PC-3 (cell line): ENCODE measurements at regions not wholly inside any gene's neighbourhood (a gene's known extent, or its start where the extent isn't known, plus 50 kb on each side); places are given as distances from the start of the nearest gene placed in this dataset.

Source experiments
- ATAC-seq: fragments of 200-7000 bp; cut with Tn5 transposase; 2 replicates; pipeline ENCODE4 v1.9.1; 2020; ENCODE audit warnings: mild to moderate bottlenecking, moderate library complexity
- BruUV-seq: library from RNA; stranded (reverse); fragments of 400-500 nt; replicated peaks from 2 replicates; lab custom pipeline; 2021; lab: Mats Ljungman, UMichigan
- CTCF ChIA-PET: fragments of 300-600 bp; sonication (Branson Sonifier 250); formaldehyde crosslinking; loops from one replicate; lab custom pipeline; 2022; ENCODE audit warnings: antibody characterized with exemption; lab: Charles Lee
- POLR2A ChIA-PET: fragments of 300-600 bp; sonication (Branson Sonifier 250); formaldehyde crosslinking; loops from one replicate; lab custom pipeline; 2022; ENCODE audit warnings: antibody characterized with exemption; ENCODE audit not compliant: unreplicated experiment; lab: Charles Lee
- DNase-seq: peaks from one replicate; pipeline ENCODE4 v3.0.0-alpha.2; 2015
- H2AFZ ChIP-seq: fragments of 300-600 bp; sonication (generic); 2 replicates; pipeline ENCODE4 v1.6.0; 2016; ENCODE audit warnings: antibody characterized with exemption, low read length
- H3F3A ChIP-seq: fragments of 300-600 bp; sonication (generic); one replicate; pipeline ENCODE4 v1.6.0; 2017; ENCODE audit warnings: antibody characterized with exemption, low read length, control low read depth, mild to moderate bottlenecking; ENCODE audit not compliant: unreplicated experiment
- H3K27ac ChIP-seq: fragments of 300-600 bp; sonication (generic); 2 replicates; pipeline ENCODE4 v1.5.1; 2016; ENCODE audit warnings: mild to moderate bottlenecking, low read length
- H3K27me3 ChIP-seq: fragments of 300-600 bp; sonication (generic); 2 replicates; pipeline ENCODE4 v1.6.1; 2016; ENCODE audit warnings: low read length, mixed read lengths
- H3K36me3 ChIP-seq: fragments of 300-600 bp; sonication (generic); 2 replicates; pipeline ENCODE4 v1.6.1; 2016; ENCODE audit warnings: low read depth, mixed run types, low read length, mixed read lengths
- H3K4me1 ChIP-seq: fragments of 300-600 bp; sonication (generic); 2 replicates; pipeline ENCODE4 v1.5.1; 2016; ENCODE audit warnings: low read length; ENCODE audit not compliant: insufficient read depth
- H3K4me2 ChIP-seq: fragments of 300-600 bp; sonication (generic); 2 replicates; pipeline ENCODE4 v1.6.0; 2016; ENCODE audit warnings: low read length
- H3K4me3 ChIP-seq: fragments of 300-600 bp; sonication (generic); 2 replicates; pipeline ENCODE4 v1.5.1; 2016; ENCODE audit warnings: mild to moderate bottlenecking, low read length, mixed read lengths
- H3K79me2 ChIP-seq: fragments of 300-600 bp; sonication (generic); 2 replicates; pipeline ENCODE4 v1.6.1; 2017; ENCODE audit warnings: low read length, mixed read lengths
- H3K9ac ChIP-seq: fragments of 300-600 bp; sonication (generic); 2 replicates; pipeline ENCODE4 v1.6.0; 2016; ENCODE audit warnings: mild to moderate bottlenecking, low read length
- H3K9me2 ChIP-seq: fragments of 300-600 bp; sonication (generic); replicated peaks from 2 replicates; pipeline ENCODE4 v1.6.1; 2016; ENCODE audit warnings: mixed run types, low read length, mixed read lengths
- H3K9me3 ChIP-seq: fragments of 300-600 bp; sonication (generic); 2 replicates; pipeline ENCODE4 v1.6.1; 2016; ENCODE audit warnings: low read length, mixed read lengths
- H4K20me1 ChIP-seq: fragments of 300-600 bp; sonication (generic); 2 replicates; pipeline ENCODE4 v1.6.1; 2016; ENCODE audit warnings: low read length, mixed read lengths
- CTCF ChIP-seq: fragments of 300-600 bp; sonication (generic); conservative IDR thresholded peaks from 2 replicates; pipeline ENCODE4 v1.5.1; 2017; ENCODE audit warnings: antibody characterized with exemption, low read depth, mild to moderate bottlenecking, low read length
- EZH2 ChIP-seq: fragments of 300-600 bp; sonication (generic); IDR thresholded peaks from one replicate; pipeline ENCODE4 v1.6.1; 2017; ENCODE audit warnings: antibody characterized with exemption, mild to moderate bottlenecking, low read length; ENCODE audit not compliant: unreplicated experiment
- EZH2phosphoT487 ChIP-seq: fragments of 300-600 bp; sonication (generic); IDR thresholded peaks from 2 replicates; pipeline ENCODE4 v1.6.1; 2018; ENCODE audit warnings: mild to moderate bottlenecking, antibody characterized with exemption, low read length, borderline replicate concordance
- intact Hi-C: fragments of 100-400 bp; cut with micrococcal nuclease; formaldehyde crosslinking; loops from 2 replicates; pipeline ENCODE4 v1.9.0; 2023

- TF ChIP-seq EZH2phosphoT487: no peak
- TF ChIP-seq CTCF: no peak
- no peaks in the 10 kb centered on the region for H3K79me2 ChIP-seq
- no peak overlapping the region for H3K4me3 ChIP-seq
- CTCF ChIA-PET: no interaction called here
- H3K9me3 ChIP-seq: no peaks in the 10 kb centered on the region
- no peaks in the 10 kb centered on the region for H3K4me1 ChIP-seq
- H3F3A ChIP-seq: no peaks in the 10 kb centered on the region
- intact Hi-C loops: no loop called here
- POLR2A ChIA-PET: no interaction called here
- no peak overlapping the region for H3K4me2 ChIP-seq
- ATAC-seq: no peak
- H3K36me3 ChIP-seq: no peaks in the 10 kb centered on the region
- H2AFZ ChIP-seq: no peak overlapping the region
- H3K9me2 ChIP-seq: no peaks in the 10 kb centered on the region
- no peak overlapping the region for H3K27ac ChIP-seq
- no peak overlapping the region for H3K9ac ChIP-seq
- no TSS peak for BruUV-seq
- H3K27me3 ChIP-seq: no peaks in the 10 kb centered on the region
- H4K20me1 ChIP-seq: no peaks in the 10 kb centered on the region
- DNase-seq: no peak
Observed at GRCh38 chr16:79271583-79271982, 329.0 kb downstream of the MAF start.

- no peaks in the 10 kb centered on the region for H4K20me1 ChIP-seq
- no peak overlapping the region for H2AFZ ChIP-seq
- H3F3A ChIP-seq: no peaks in the 10 kb centered on the region
- H3K36me3 ChIP-seq: no peaks in the 10 kb centered on the region
- ChIA-PET CTCF (no interaction called here), POLR2A (no interaction called here)
- intact Hi-C loops: no loop called here
- ATAC-seq (no peak), DNase-seq (no peak)
- no peaks in the 10 kb centered on the region for H3K9me3 ChIP-seq
- BruUV-seq: no TSS peak
- no peak overlapping the region for H3K4me2 ChIP-seq
- no peak overlapping the region for H3K4me3 ChIP-seq
- no peaks in the 10 kb centered on the region for H3K79me2 ChIP-seq
- H3K4me1 ChIP-seq: no peaks in the 10 kb centered on the region
- H3K27ac ChIP-seq: no peak overlapping the region
- no peak for TF ChIP-seq EZH2
- TF ChIP-seq CTCF: no peak
- TF ChIP-seq EZH2phosphoT487: no peak
- H3K9ac ChIP-seq: no peak overlapping the region
- no peaks in the 10 kb centered on the region for H3K9me2 ChIP-seq
- no peaks in the 10 kb centered on the region for H3K27me3 ChIP-seq
Observed at GRCh38 chr16:79270011-79270410, 330.5 kb downstream of the MAF start.

- BruUV-seq: no TSS peak
- Histone ChIP-seq H3K4me3 (no peak overlapping the region), H3K9me3 (no peaks in the 10 kb centered on the region), H3K9ac (no peak overlapping the region), H3K36me3 (no peaks in the 10 kb centered on the region), H3K9me2 (no peaks in the 10 kb centered on the region), H2AFZ (no peak overlapping the region), H3K27me3 (no peaks in the 10 kb centered on the region), H3K4me2 (no peak overlapping the region), H3K79me2 (no peaks in the 10 kb centered on the region), H4K20me1 (no peaks in the 10 kb centered on the region), H3K4me1 (no peaks in the 10 kb centered on the region), H3K27ac (no peak overlapping the region), H3F3A (no peaks in the 10 kb centered on the region)
- POLR2A ChIA-PET: no interaction called here
- ATAC-seq: no peak
- no peak for DNase-seq
- intact Hi-C loops: no loop called here
- CTCF ChIA-PET: no interaction called here
- no peak for TF ChIP-seq EZH2
- TF ChIP-seq EZH2phosphoT487: no peak
- TF ChIP-seq CTCF: no peak
Observed at GRCh38 chr16:79269211-79269863, 331.2 kb downstream of the MAF start.
